Neural cell (in vitro differentiated cells): ENCODE measurements at regions not wholly inside any gene's neighbourhood (a gene's known extent, or its start where the extent isn't known, plus 50 kb on each side); places are given as distances from the start of the nearest gene placed in this dataset.

Experiments
- H2AFZ ChIP-seq: fragments of 200-600, 300-800 bp; sonication (generic), shearing (Covaris generic); 2 replicates; pipeline ENCODE4 v1.6.0; 2014; ENCODE audit warnings: low read depth, mild to moderate bottlenecking, antibody characterized with exemption, low read length, moderate library complexity
- H3F3A ChIP-seq: fragments of 200-600 bp; shearing (Covaris generic); 2 replicates; pipeline ENCODE4 v1.6.1; 2016; ENCODE audit warnings: mild to moderate bottlenecking, moderate library complexity, mixed read lengths, antibody characterized with exemption, low read length; ENCODE audit not compliant: insufficient read depth, poor library complexity, severe bottlenecking
- H3K27ac ChIP-seq: fragments of 200-600, 300-800 bp; sonication (generic), shearing (Covaris generic); 2 replicates; pipeline ENCODE4 v1.5.1; 2014; ENCODE audit warnings: mild to moderate bottlenecking, low read length, moderate library complexity
- H3K27me3 ChIP-seq: fragments of 300-800, 200-600 bp; sonication (generic), shearing (Covaris generic); 2 replicates; pipeline ENCODE4 v1.6.0; 2014; ENCODE audit warnings: mild to moderate bottlenecking, low read depth, low read length, moderate library complexity; ENCODE audit not compliant: insufficient read depth
- H3K36me3 ChIP-seq: fragments of 300-800, 200-600 bp; sonication (generic), shearing (Covaris generic); 2 replicates; pipeline ENCODE4 v1.5.1; 2014; ENCODE audit warnings: mild to moderate bottlenecking, antibody characterized with exemption, low read length, moderate library complexity; ENCODE audit not compliant: insufficient read depth
- H3K4me2 ChIP-seq: fragments of 300-800, 200-600 bp; sonication (generic), shearing (Covaris generic); 2 replicates; pipeline ENCODE4 v1.6.0; 2014; ENCODE audit warnings: mild to moderate bottlenecking, low read length
- H3K4me3 ChIP-seq: fragments of 300-800, 200-600 bp; sonication (generic), shearing (Covaris generic); 2 replicates; pipeline ENCODE4 v1.5.1; 2014; ENCODE audit warnings: mild to moderate bottlenecking, low read length, moderate library complexity
- H3K79me2 ChIP-seq: fragments of 200-600 bp; shearing (Covaris generic); replicated peaks from 2 replicates; pipeline ENCODE4 v1.6.0; 2014; ENCODE audit warnings: mild to moderate bottlenecking, low read length, moderate library complexity; ENCODE audit not compliant: insufficient read depth
- H3K9ac ChIP-seq: fragments of 300-800, 200-600 bp; sonication (generic), shearing (Covaris generic); 2 replicates; pipeline ENCODE4 v1.6.1; 2016; ENCODE audit warnings: mild to moderate bottlenecking, low read length, mixed read lengths
- H3K9me2 ChIP-seq: fragments of 200-600 bp; shearing (Covaris generic); 2 replicates; pipeline ENCODE4 v1.6.1; 2016; ENCODE audit warnings: mild to moderate bottlenecking, low read length, mixed read lengths; ENCODE audit not compliant: insufficient read depth
- H3K9me3 ChIP-seq: fragments of 200-600, 300-800 bp; sonication (generic), shearing (Covaris generic); 2 replicates; pipeline ENCODE4 v1.6.1; 2016; ENCODE audit warnings: mild to moderate bottlenecking, mixed run types, low read length, moderate library complexity, mixed read lengths
- H4K20me1 ChIP-seq: fragments of 200-600 bp; shearing (Covaris generic); 2 replicates; pipeline ENCODE4 v1.6.1; 2016; ENCODE audit warnings: mild to moderate bottlenecking, mixed run types; ENCODE audit not compliant: insufficient read depth
- EP300 ChIP-seq: fragments of 450-650 bp; conservative IDR thresholded peaks from 2 replicates; pipeline ENCODE4 v1.6.1; 2014; ENCODE audit warnings: antibody characterized with exemption, mild to moderate bottlenecking, moderate library complexity; ENCODE audit not compliant: poor library complexity, severe bottlenecking
- EZH2 ChIP-seq: fragments of 200-600, 300-800 bp; shearing (Covaris generic), sonication (generic); IDR thresholded peaks from 2 replicates; pipeline ENCODE4 v1.6.1; 2014; ENCODE audit warnings: antibody characterized with exemption, low read length, borderline replicate concordance, mild to moderate bottlenecking; ENCODE audit not compliant: insufficient read depth, poor library complexity, severe bottlenecking
- MXI1 ChIP-seq: fragments of 450-650 bp; conservative IDR thresholded peaks from 2 replicates; pipeline ENCODE4 v1.6.1; 2014; ENCODE audit warnings: antibody characterized with exemption, mild to moderate bottlenecking; ENCODE audit not compliant: poor library complexity, severe bottlenecking
- POLR2AphosphoS5 ChIP-seq: IDR thresholded peaks from 2 replicates; pipeline ENCODE4 v1.6.1; 2012
- RAD21 ChIP-seq: fragments of 450-650 bp; conservative IDR thresholded peaks from 2 replicates; pipeline ENCODE4 v1.6.1; 2014; ENCODE audit warnings: antibody characterized with exemption, mild to moderate bottlenecking, moderate library complexity
- SMC3 ChIP-seq: fragments of 450-650 bp; conservative IDR thresholded peaks from 2 replicates; pipeline ENCODE4 v1.6.1; 2014; ENCODE audit warnings: antibody characterized with exemption, mild to moderate bottlenecking, moderate library complexity; ENCODE audit not compliant: poor library complexity
- TAF1 ChIP-seq: IDR thresholded peaks from 2 replicates; pipeline ENCODE4 v1.6.1; 2012; ENCODE audit warnings: low read depth
- TF ChIP-seq, protein P1 (sequence below): IDR thresholded peaks from 2 replicates; pipeline ENCODE4 v1.6.1; 2012; ENCODE audit warnings: borderline replicate concordance
- TF ChIP-seq, protein P2 (sequence below): fragments of 450-650 bp; IDR thresholded peaks from 2 replicates; pipeline ENCODE4 v1.5.1; 2014; ENCODE audit warnings: antibody characterized with exemption, mild to moderate bottlenecking, moderate library complexity; ENCODE audit not compliant: poor library complexity, severe bottlenecking

DNA sequence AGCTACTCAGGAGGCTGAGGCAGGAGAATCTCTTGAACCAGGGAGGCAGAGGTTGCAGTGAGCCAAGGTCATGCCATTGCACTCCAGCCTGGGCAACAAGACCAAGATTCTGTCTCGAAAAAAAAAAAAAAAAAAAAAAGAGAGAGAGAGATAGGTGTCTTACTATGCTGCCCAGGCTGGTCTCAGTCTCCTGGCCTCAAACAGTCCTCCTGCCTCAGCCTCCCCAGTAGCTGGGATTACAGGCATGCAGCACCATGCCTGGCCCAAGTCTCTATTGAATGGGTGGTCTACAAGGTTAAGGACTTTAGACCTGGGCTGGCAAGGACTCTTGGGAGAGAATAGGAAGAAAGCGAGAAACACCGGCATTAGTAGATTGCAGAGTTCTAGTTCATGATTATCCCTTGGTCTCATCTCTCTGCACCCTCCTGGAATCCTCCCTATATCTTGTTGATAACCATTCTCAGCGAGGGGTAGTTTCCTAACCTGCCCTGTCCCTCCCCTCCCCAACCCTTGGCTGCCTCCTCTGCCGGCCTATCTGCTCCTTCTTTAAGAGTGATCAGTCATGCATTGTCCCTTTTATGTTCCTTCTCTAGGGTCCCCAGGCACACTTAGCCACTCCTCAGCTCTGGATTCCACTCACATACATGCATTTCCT is 128.1 kb upstream of the MAP1LC3B2 start:
- Histone ChIP-seq H3K9me2 (no peaks in the 10 kb centered on the region), H3K9me3 (no peaks in the 10 kb centered on the region), H3K4me2 (no peak overlapping the region), H4K20me1 (no peaks in the 10 kb centered on the region), H3K27ac (no peak overlapping the region), H3K9ac (no peak overlapping the region), H2AFZ (no peak overlapping the region), H3K4me3 (no peak overlapping the region), H3K79me2 (no peaks in the 10 kb centered on the region), H3K27me3 (peaks cover 3% of the 10 kb centered on the region), H3F3A (no peaks in the 10 kb centered on the region), H3K36me3 (no peaks in the 10 kb centered on the region)
- TF ChIP-seq MXI1 = no peak
- TF ChIP-seq RAD21 = no peak
- no peak for TF ChIP-seq SMC3
- TF ChIP-seq EZH2 = no peak
- TF ChIP-seq, protein P1, sequence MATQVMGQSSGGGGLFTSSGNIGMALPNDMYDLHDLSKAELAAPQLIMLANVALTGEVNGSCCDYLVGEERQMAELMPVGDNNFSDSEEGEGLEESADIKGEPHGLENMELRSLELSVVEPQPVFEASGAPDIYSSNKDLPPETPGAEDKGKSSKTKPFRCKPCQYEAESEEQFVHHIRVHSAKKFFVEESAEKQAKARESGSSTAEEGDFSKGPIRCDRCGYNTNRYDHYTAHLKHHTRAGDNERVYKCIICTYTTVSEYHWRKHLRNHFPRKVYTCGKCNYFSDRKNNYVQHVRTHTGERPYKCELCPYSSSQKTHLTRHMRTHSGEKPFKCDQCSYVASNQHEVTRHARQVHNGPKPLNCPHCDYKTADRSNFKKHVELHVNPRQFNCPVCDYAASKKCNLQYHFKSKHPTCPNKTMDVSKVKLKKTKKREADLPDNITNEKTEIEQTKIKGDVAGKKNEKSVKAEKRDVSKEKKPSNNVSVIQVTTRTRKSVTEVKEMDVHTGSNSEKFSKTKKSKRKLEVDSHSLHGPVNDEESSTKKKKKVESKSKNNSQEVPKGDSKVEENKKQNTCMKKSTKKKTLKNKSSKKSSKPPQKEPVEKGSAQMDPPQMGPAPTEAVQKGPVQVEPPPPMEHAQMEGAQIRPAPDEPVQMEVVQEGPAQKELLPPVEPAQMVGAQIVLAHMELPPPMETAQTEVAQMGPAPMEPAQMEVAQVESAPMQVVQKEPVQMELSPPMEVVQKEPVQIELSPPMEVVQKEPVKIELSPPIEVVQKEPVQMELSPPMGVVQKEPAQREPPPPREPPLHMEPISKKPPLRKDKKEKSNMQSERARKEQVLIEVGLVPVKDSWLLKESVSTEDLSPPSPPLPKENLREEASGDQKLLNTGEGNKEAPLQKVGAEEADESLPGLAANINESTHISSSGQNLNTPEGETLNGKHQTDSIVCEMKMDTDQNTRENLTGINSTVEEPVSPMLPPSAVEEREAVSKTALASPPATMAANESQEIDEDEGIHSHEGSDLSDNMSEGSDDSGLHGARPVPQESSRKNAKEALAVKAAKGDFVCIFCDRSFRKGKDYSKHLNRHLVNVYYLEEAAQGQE = no peak
- TF ChIP-seq EP300 = no peak
- no peak for TF ChIP-seq POLR2AphosphoS5
- TF ChIP-seq, protein P2, sequence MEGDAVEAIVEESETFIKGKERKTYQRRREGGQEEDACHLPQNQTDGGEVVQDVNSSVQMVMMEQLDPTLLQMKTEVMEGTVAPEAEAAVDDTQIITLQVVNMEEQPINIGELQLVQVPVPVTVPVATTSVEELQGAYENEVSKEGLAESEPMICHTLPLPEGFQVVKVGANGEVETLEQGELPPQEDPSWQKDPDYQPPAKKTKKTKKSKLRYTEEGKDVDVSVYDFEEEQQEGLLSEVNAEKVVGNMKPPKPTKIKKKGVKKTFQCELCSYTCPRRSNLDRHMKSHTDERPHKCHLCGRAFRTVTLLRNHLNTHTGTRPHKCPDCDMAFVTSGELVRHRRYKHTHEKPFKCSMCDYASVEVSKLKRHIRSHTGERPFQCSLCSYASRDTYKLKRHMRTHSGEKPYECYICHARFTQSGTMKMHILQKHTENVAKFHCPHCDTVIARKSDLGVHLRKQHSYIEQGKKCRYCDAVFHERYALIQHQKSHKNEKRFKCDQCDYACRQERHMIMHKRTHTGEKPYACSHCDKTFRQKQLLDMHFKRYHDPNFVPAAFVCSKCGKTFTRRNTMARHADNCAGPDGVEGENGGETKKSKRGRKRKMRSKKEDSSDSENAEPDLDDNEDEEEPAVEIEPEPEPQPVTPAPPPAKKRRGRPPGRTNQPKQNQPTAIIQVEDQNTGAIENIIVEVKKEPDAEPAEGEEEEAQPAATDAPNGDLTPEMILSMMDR = no peak
- TF ChIP-seq TAF1 = no peak

DNA sequence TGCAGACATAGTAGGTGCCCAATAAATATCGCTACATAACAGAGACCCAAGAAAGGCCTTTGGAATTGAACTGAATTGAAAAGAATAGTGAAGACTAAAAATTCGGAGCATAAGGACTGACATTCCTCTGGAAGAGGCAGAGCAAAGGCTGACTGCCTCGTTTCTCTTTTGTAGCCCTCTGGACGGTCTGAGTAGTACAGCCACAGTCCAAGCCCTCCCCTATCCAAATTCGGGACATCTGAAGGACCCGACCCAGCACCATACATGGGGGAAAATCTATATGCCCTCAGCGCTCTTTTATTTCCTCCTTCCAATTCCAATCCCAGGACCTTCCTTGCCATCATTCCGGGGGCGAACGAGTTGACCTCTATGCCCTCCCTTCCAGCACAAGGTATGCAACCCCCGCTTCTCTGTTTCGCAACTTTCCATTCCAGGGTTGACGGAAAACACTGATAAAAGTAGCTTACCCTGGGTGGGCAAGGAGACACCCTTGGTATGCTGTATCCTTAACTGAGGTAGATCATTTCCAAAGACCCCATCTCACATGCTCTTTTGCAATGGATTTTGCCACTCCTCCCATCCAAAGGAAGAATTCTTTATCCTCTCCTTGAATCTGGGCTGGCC is 127.4 kb upstream of the MAP1LC3B2 start:
- TF ChIP-seq EP300 = no peak
- TF ChIP-seq SMC3 = no peak
- TF ChIP-seq TAF1 = no peak
- TF ChIP-seq, protein P2 = no peak
- no peak for TF ChIP-seq RAD21
- TF ChIP-seq MXI1 = no peak
- TF ChIP-seq, protein P1 = no peak
- Histone ChIP-seq H3K79me2 (no peaks in the 10 kb centered on the region), H4K20me1 (no peaks in the 10 kb centered on the region), H3K9ac (no peak overlapping the region), H3K4me3 (no peak overlapping the region), H2AFZ (no peak overlapping the region), H3K27ac (no peak overlapping the region), H3K4me2 (no peak overlapping the region), H3K36me3 (no peaks in the 10 kb centered on the region), H3K9me2 (no peaks in the 10 kb centered on the region), H3K9me3 (no peaks in the 10 kb centered on the region), H3F3A (no peaks in the 10 kb centered on the region), H3K27me3 (peaks cover 3% of the 10 kb centered on the region)
